HEK293T (cell line): ENCODE measurements at regions not wholly inside any gene's neighbourhood (a gene's known extent, or its start where the extent isn't known, plus 50 kb on each side); places are given as distances from the start of the nearest gene placed in this dataset.

Experiments
- CTCF ChIA-PET: fragments of 350-600 bp; formaldehyde crosslinking; extraction: SDS; loops from one replicate; lab custom pipeline; 2021; ENCODE audit warnings: antibody characterized with exemption, inconsistent platforms; lab: Yijun Ruan, JAX
- POLR2A ChIA-PET: fragments of 350-600 bp; formaldehyde crosslinking; extraction: SDS; loops from one replicate; lab custom pipeline; 2020; ENCODE audit warnings: antibody characterized with exemption, inconsistent platforms; lab: Yijun Ruan, JAX
- DNase-seq: peaks from one replicate; pipeline ENCODE4 v3.0.0; 2012; ENCODE audit warnings: mixed read lengths; ENCODE audit errors: extremely low spot score
- ARNT ChIP-seq: fragments of 450-650 bp; IDR thresholded peaks from 2 replicates; pipeline ENCODE4 v1.6.1; 2017; ENCODE audit warnings: mild to moderate bottlenecking
- BHLHE40 ChIP-seq: fragments of 450-650 bp; IDR thresholded peaks from 2 replicates; pipeline ENCODE4 v1.6.1; 2016; ENCODE audit warnings: mild to moderate bottlenecking, moderate library complexity, borderline replicate concordance
- CTBP1 ChIP-seq: fragments of 450-650 bp; IDR thresholded peaks from 2 replicates; pipeline ENCODE4 v1.6.1; 2016; ENCODE audit warnings: borderline replicate concordance
- ELF4 ChIP-seq: fragments of 450-650 bp; IDR thresholded peaks from 2 replicates; pipeline ENCODE4 v1.6.1; 2017; ENCODE audit warnings: antibody characterized with exemption
- FOXA1 ChIP-seq: fragments of 450-650 bp; IDR thresholded peaks from 2 replicates; pipeline ENCODE4 v1.6.1; 2016; ENCODE audit warnings: mild to moderate bottlenecking
- FOXK2 ChIP-seq: fragments of 450-650 bp; IDR thresholded peaks from 2 replicates; pipeline ENCODE4 v1.6.1; 2016; ENCODE audit warnings: mild to moderate bottlenecking
- FOXM1 ChIP-seq: fragments of 450-650 bp; IDR thresholded peaks from 2 replicates; pipeline ENCODE4 v1.6.1; 2017; ENCODE audit warnings: mild to moderate bottlenecking, borderline replicate concordance
- HDGF ChIP-seq: fragments of 450-650 bp; IDR thresholded peaks from 2 replicates; pipeline ENCODE4 v1.6.1; 2017; ENCODE audit warnings: antibody characterized with exemption, borderline replicate concordance
- L3MBTL2 ChIP-seq: fragments of 450-650 bp; conservative IDR thresholded peaks from 2 replicates; pipeline ENCODE4 v1.6.1; 2016; ENCODE audit warnings: mild to moderate bottlenecking
- LEF1 ChIP-seq: fragments of 450-650 bp; IDR thresholded peaks from 2 replicates; pipeline ENCODE4 v1.6.1; 2017; ENCODE audit warnings: mild to moderate bottlenecking, borderline replicate concordance
- NFRKB ChIP-seq: fragments of 450-650 bp; IDR thresholded peaks from 2 replicates; pipeline ENCODE4 v1.6.1; 2016; ENCODE audit warnings: mild to moderate bottlenecking, moderate library complexity
- PKNOX1 ChIP-seq: fragments of 450-650 bp; IDR thresholded peaks from 2 replicates; pipeline ENCODE4 v1.6.1; 2016
- SP1 ChIP-seq: fragments of 450-650 bp; IDR thresholded peaks from 2 replicates; pipeline ENCODE4 v1.6.1; 2017
- SUZ12 ChIP-seq: fragments of 450-650 bp; IDR thresholded peaks from 2 replicates; pipeline ENCODE4 v1.6.1; 2016; ENCODE audit warnings: mild to moderate bottlenecking
- TARDBP ChIP-seq: fragments of 450-650 bp; IDR thresholded peaks from 2 replicates; pipeline ENCODE4 v1.6.1; 2016
- ZNF384 ChIP-seq: fragments of 450-650 bp; IDR thresholded peaks from 2 replicates; pipeline ENCODE4 v1.6.1; 2016

- ChIA-PET POLR2A (no interaction called here), CTCF (no interaction called here)
- TF ChIP-seq CTBP1, result no peak
- TF ChIP-seq SUZ12, result no peak
- TF ChIP-seq NFRKB, result no peak
- no peak for TF ChIP-seq L3MBTL2
- DNase-seq, result no peak
These were observed 600.9 kb downstream of the PLCL1 start for GRCh38 chr2:198405311-198405710.

GRCh38 chr2:198401644-198402043 is 597.3 kb downstream of the PLCL1 start:
- POLR2A ChIA-PET, result no interaction called here
- CTCF ChIA-PET, result no interaction called here
- TF ChIP-seq ARNT (no peak), BHLHE40 (no peak), L3MBTL2 (no peak), ZNF384 (no peak), LEF1 (no peak), FOXM1 (no peak), FOXK2 (no peak), ELF4 (no peak), CTBP1 (no peak), SP1 (no peak)
- no peak for DNase-seq

GRCh38 chr2:198400999-198401398 is 596.6 kb downstream of the PLCL1 start:
- ChIA-PET POLR2A (no interaction called here), CTCF (no interaction called here)
- no peak for DNase-seq

GRCh38 chr2:198394208-198394607 is 589.8 kb downstream of the PLCL1 start:
- TF ChIP-seq SP1 (no peak), TARDBP (no peak), BHLHE40 (no peak), HDGF (no peak), FOXA1 (no peak), PKNOX1 (no peak), ELF4 (no peak), L3MBTL2 (no peak), NFRKB (no peak), FOXK2 (no peak), SUZ12 (no peak), FOXM1 (no peak), LEF1 (no peak), CTBP1 (no peak), ARNT (no peak), ZNF384 (no peak)
- POLR2A ChIA-PET, result no interaction called here
- CTCF ChIA-PET, result no interaction called here
- no peak for DNase-seq

More at GRCh38 chr2:198400999-198401398, 596.6 kb downstream of the PLCL1 start:
- TF ChIP-seq FOXA1 (no peak), ELF4 (no peak), SP1 (no peak), HDGF (no peak), CTBP1 (no peak), TARDBP (no peak), SUZ12 (no peak), ARNT (no peak), L3MBTL2 (no peak), BHLHE40 (no peak), PKNOX1 (no peak), FOXM1 (no peak), NFRKB (no peak), ZNF384 (no peak), LEF1 (no peak), FOXK2 (no peak)

GRCh38 chr2:198390670-198391069 is 586.3 kb downstream of the PLCL1 start:
- no peak for DNase-seq
- no peak for TF ChIP-seq CTBP1
- no peak for TF ChIP-seq FOXK2
- no peak for TF ChIP-seq HDGF
- TF ChIP-seq ELF4, result no peak
- no peak for TF ChIP-seq L3MBTL2
- TF ChIP-seq FOXM1, result no peak
- no peak for TF ChIP-seq BHLHE40
- no peak for TF ChIP-seq TARDBP
- TF ChIP-seq SUZ12, result no peak
- TF ChIP-seq FOXA1, result no peak
- TF ChIP-seq PKNOX1, result no peak
- TF ChIP-seq LEF1, result no peak
- no peak for TF ChIP-seq ARNT
- TF ChIP-seq NFRKB, result no peak
- no peak for TF ChIP-seq ZNF384
- TF ChIP-seq SP1, result no peak
- ChIA-PET CTCF (no interaction called here), POLR2A (no interaction called here)

GRCh38 chr2:198387677-198388076 is 583.3 kb downstream of the PLCL1 start:
- no peak for TF ChIP-seq ZNF384
- no peak for TF ChIP-seq LEF1
- TF ChIP-seq L3MBTL2, result no peak
- TF ChIP-seq SP1, result no peak
- TF ChIP-seq NFRKB, result no peak
- no peak for TF ChIP-seq FOXK2
- no peak for TF ChIP-seq FOXA1
- TF ChIP-seq SUZ12, result no peak
- no peak for TF ChIP-seq ARNT
- no peak for TF ChIP-seq CTBP1
- no peak for TF ChIP-seq TARDBP
- TF ChIP-seq FOXM1, result no peak
- TF ChIP-seq PKNOX1, result no peak
- no peak for TF ChIP-seq HDGF
- ChIA-PET CTCF (no interaction called here), POLR2A (no interaction called here)
- DNase-seq, result no peak
